GM12878 (cell line): ENCODE measurements at regions not wholly inside any gene's neighbourhood (a gene's known extent, or its start where the extent isn't known, plus 50 kb on each side); places are given as distances from the start of the nearest gene placed in this dataset.

Experiments used
- ATAC-seq: fragments of 200-7000 bp; cut with Tn5 transposase; 3 replicates; pipeline ENCODE4 v1.9.1; 2020; ENCODE audit warnings: mild to moderate bottlenecking, moderate library complexity
- BruUV-seq: library from RNA; stranded (reverse); fragments of 400-500 nt; replicated peaks from 2 replicates; lab custom pipeline; 2021; lab: Mats Ljungman, UMichigan
- CTCF ChIA-PET: fragments of 300-600 bp; sonication (Branson Sonifier 250); formaldehyde crosslinking; extraction: SDS; loops from one replicate; lab custom pipeline; 2021; ENCODE audit warnings: inconsistent platforms; lab: Yijun Ruan, JAX
- POLR2A ChIA-PET: fragments of 350-600 bp; formaldehyde crosslinking; extraction: SDS; loops from one replicate; lab custom pipeline; 2021; ENCODE audit warnings: inconsistent platforms; lab: Charles Lee
- RAD21 ChIA-PET: fragments of 300-600 bp; sonication (Branson Sonifier 250); formaldehyde crosslinking; loops from one replicate; lab custom pipeline; 2023; ENCODE audit warnings: antibody characterized with exemption; ENCODE audit not compliant: unreplicated experiment; lab: Charles Lee
- SMC1A ChIA-PET: fragments of 300-600 bp; sonication (Branson Sonifier 250); formaldehyde crosslinking; loops from one replicate; lab custom pipeline; 2023; ENCODE audit not compliant: unreplicated experiment, uncharacterized antibody; lab: Charles Lee
- DNase-seq: peaks from one replicate; pipeline ENCODE4 v3.0.0-alpha.2; 2011; ENCODE audit warnings: low read depth, low spot score
- FAIRE-seq: peaks from 3 replicates; lab custom pipeline; 2011; peaks lifted over from hg19 to GRCh38; lab: Jason Lieb, UNC
- H2AFZ ChIP-seq: 2 replicates; pipeline ENCODE4 v1.6.0; 2011; ENCODE audit warnings: low read depth, low read length, control low read depth; ENCODE audit not compliant: control insufficient read depth
- H3K27ac ChIP-seq: 2 replicates; pipeline ENCODE4 v1.5.1; 2011; ENCODE audit warnings: control low read depth; ENCODE audit not compliant: control insufficient read depth, insufficient read depth
- H3K27me3 ChIP-seq, 2 experiments: replicated peaks in 1 of 2; 2 replicates each; pipeline versions ENCODE4 v1.6.0 to v1.6.1; 2011; ENCODE audit warnings: low read length in 1 of 2; ENCODE audit not compliant: control insufficient read depth in 2 of 2, insufficient read depth in 2 of 2
- H3K36me3 ChIP-seq, 2 experiments: 2 replicates each; pipeline ENCODE4 v1.5.1; 2011; ENCODE audit warnings: low read length in 1 of 2; ENCODE audit not compliant: control insufficient read depth in 2 of 2, insufficient read depth in 2 of 2
- H3K4me1 ChIP-seq: 2 replicates; pipeline ENCODE4 v1.6.1; 2011; ENCODE audit warnings: mild to moderate bottlenecking, low read length, moderate library complexity, mixed read lengths; ENCODE audit not compliant: control insufficient read depth, insufficient read depth
- H3K4me2 ChIP-seq: 2 replicates; pipeline ENCODE4 v1.6.0; 2011; ENCODE audit warnings: control low read depth; ENCODE audit not compliant: control insufficient read depth, insufficient read depth
- H3K4me3 ChIP-seq: fragments of 200-600 bp; sonication (generic); 2 replicates; pipeline ENCODE4 v1.5.1; 2016
- H3K79me2 ChIP-seq: 2 replicates; pipeline ENCODE4 v1.6.0; 2011; ENCODE audit warnings: low read length; ENCODE audit not compliant: control insufficient read depth, insufficient read depth
- H3K9ac ChIP-seq: 2 replicates; pipeline ENCODE4 v1.8.0; 2011; ENCODE audit warnings: low read length, control low read depth, mixed read lengths; ENCODE audit not compliant: control insufficient read depth, insufficient read depth
- H3K9me3 ChIP-seq: replicated peaks from 3 replicates; pipeline ENCODE4 v1.5.1; 2011; ENCODE audit warnings: mild to moderate bottlenecking, low read length; ENCODE audit not compliant: control insufficient read depth, insufficient read depth
- H4K20me1 ChIP-seq: 2 replicates; pipeline ENCODE4 v1.6.0; 2011; ENCODE audit not compliant: control insufficient read depth, insufficient read depth
- BHLHE40 ChIP-seq, 2 experiments: fragments of 450-650 bp in 1 of 2; IDR thresholded peaks; 2 replicates each; pipeline ENCODE4 v1.6.1; 2011 to 2017; ENCODE audit warnings: low read depth in 2 of 2, borderline replicate concordance in 1 of 2, improper control_type of control experiment in 1 of 2, low read length in 1 of 2, mild to moderate bottlenecking in 1 of 2
- HCFC1 ChIP-seq: fragments of 150-350 bp; IDR thresholded peaks from 2 replicates; pipeline ENCODE4 v1.6.1; 2014; ENCODE audit warnings: low read length
- MEF2A ChIP-seq: IDR thresholded peaks from 2 replicates; pipeline ENCODE4 v1.6.1; 2011; ENCODE audit warnings: low read depth, mild to moderate bottlenecking, low read length, moderate library complexity; ENCODE audit not compliant: insufficient read depth
- SPI1 ChIP-seq: IDR thresholded peaks from 2 replicates; pipeline ENCODE4 v1.6.1; 2011; ENCODE audit warnings: low read depth, mild to moderate bottlenecking, low read length, moderate library complexity, borderline replicate concordance; ENCODE audit not compliant: insufficient read depth
- WGBS: methylation state at CpG from one replicate; pipeline ENCODE4 v1.1.6; 2016; ENCODE audit warnings: low lambda C conversion rate; ENCODE audit not compliant: insufficient replicate concordance, insufficient coverage; ENCODE audit errors: missing lambda C conversion rate; 5-methylcytosine and 5-hydroxymethylcytosine counted together
- in situ Hi-C: fragments of 300-500 bp; cut with MboI; formaldehyde crosslinking; loops from 9 replicates; pipeline ENCODE4 v1.14.3; 2018; ENCODE audit warnings: mixed read lengths
- intact Hi-C: fragments of 100-400 bp; cut with micrococcal nuclease; formaldehyde crosslinking; loops from one replicate; pipeline ENCODE4 v1.14.2; 2022; ENCODE audit not compliant: unreplicated experiment

DNA sequence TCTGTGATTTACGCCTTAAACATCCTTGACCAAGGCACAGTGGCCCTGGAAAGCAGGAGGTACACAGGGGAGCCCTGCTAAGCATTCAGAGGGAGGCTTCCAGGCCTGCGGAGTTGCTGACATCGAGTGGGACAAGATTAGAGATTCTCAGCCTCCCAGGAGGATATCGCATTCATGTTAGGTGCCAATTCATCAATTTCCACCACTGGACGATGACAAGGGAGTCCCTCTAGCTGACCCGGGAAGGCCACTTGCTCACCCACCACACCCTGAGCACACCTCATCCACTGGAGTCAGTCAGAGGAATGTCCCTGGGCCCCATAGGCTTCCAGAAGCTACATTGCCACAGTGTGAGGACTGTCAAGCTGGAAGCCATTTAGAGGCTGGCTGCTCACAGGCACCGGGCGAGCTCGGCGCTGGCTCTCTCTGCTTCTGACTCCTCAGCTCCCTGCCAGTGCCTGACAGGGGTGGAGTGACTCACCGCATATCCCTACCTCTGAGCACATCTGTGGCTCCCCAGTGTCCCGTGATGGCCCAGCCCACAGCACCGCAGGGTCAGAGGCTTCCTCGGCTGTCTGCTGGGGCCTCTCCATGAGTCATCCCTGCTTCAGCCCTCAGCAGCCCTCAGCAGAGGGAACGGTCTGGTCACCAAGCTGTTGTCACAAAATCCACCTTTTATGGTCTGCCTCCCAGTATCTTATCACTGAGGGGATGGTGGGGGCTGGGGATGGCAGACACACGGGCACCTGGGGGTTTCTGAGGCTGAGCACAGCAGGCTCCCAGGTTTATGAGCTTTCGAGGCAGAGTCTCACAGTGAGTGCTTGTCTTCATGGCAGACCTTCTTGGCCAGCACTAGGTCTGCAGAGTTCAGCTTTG, 117.5 kb downstream of the ZNF608 start:
- H3K4me1 ChIP-seq = peaks cover 19% of the 10 kb centered on the region

DNA sequence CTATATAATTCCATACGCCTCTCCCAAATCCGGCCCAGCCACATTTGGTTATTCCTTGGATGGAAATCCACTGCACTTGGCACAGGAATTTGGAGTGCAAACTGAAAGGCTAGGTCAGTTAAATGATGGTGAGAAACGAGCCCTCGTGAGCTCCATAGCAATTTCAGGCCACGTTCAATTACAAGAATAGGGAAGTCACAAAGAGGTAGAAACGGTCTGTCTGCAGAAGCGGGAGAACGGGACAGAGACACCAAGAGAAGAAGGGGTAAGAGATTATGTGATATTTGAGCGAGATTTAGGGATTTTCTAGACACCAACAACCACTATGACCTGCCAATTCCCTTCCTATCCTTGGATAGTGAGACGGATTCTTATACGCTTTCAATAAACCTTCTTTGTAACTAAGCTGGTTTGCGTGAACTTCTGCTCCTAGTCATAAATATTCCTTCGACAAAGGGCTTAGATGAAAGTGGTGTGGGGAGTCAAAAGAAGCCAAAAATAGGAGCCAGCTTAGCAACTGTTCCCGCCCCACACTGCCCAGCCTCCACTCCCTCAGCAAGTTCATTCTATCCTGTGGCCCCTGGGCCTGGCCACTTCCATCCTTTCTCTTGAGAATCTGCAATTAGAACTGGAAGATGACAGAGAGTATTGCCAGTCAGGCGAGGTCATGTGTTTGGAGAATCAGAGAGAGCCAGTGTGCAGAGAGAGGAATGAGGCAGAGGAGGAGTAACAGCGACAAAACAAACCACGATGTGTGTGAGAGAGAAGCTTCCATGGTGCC, 118.4 kb downstream of the ZNF608 start:
- Histone ChIP-seq H3K27me3 (no peaks in the 10 kb centered on the region), H3K27ac (no peak overlapping the region), H3K4me1 (peaks cover 19% of the 10 kb centered on the region), H2AFZ (no peak overlapping the region), H3K4me3 (no peak overlapping the region), H3K36me3 (no peaks in the 10 kb centered on the region), H3K9ac (no peak overlapping the region), H3K9me3 (no peaks in the 10 kb centered on the region), H4K20me1 (no peaks in the 10 kb centered on the region), H3K79me2 (no peaks in the 10 kb centered on the region), H3K4me2 (no peak overlapping the region)
- FAIRE-seq = no peak
- ChIA-PET SMC1A (interaction anchor here (0.9 kb wide), 1 partner anchor 345 kb away, joined by 4 read pairs; no protein-coding TSS in a partner anchor), POLR2A (no interaction called here), CTCF (no interaction called here), RAD21 (no interaction called here)
- intact Hi-C loops (no loop called here), in situ Hi-C loops (no loop called here)
- no TSS peak for BruUV-seq
- WGBS = 53% methylated on average over 17 of the region's 17 CpGs
- no peak for ATAC-seq
- no peak for TF ChIP-seq HCFC1
- 0 out of 2 replicates have a peak, but pooled peaks have one; percentile 3 for TF ChIP-seq SPI1
- DNase-seq = no peak

More for the DNA sequence above, 117.5 kb downstream of the ZNF608 start:
- no peak overlapping the region for H2AFZ ChIP-seq
- peak; percentile 24 for ATAC-seq
- ChIA-PET POLR2A (interaction anchor here (0.6 kb wide), 1 partner anchor 120 kb away, joined by 3 read pairs; no protein-coding TSS in a partner anchor), RAD21 (no interaction called here), CTCF (interaction anchor here (0.7 kb wide), 1 partner anchor 49 kb away, joined by 3 read pairs; no protein-coding TSS in a partner anchor), SMC1A (no interaction called here)
- FAIRE-seq = no peak
- WGBS = 69% methylated on average over 17 of the region's 17 CpGs
- in situ Hi-C loops (no loop called here), intact Hi-C loops (no loop called here)
- no peaks in the 10 kb centered on the region for H3K36me3 ChIP-seq
- H3K9me3 ChIP-seq = no peaks in the 10 kb centered on the region
- no peaks in the 10 kb centered on the region for H4K20me1 ChIP-seq
- no peak overlapping the region for H3K27ac ChIP-seq
- TF ChIP-seq MEF2A (no peak), BHLHE40 (IDR thresholded peaks at IDR 0.05; ENCODE audit: borderline replicate concordance in 1 of 2, low read depth in 2 of 2, low read length in 1 of 2) (0 out of 4 replicates have a peak, but pooled peaks of 1 of the 2 experiments have one; percentile 16)
- no peak overlapping the region for H3K4me3 ChIP-seq
- no peaks in the 10 kb centered on the region for H3K79me2 ChIP-seq
- BruUV-seq = no TSS peak
- no peak overlapping the region for H3K9ac ChIP-seq
- no peak overlapping the region for H3K4me2 ChIP-seq
- no peak for DNase-seq
- H3K27me3 ChIP-seq = no peaks in the 10 kb centered on the region
